ENCODE measurements at regions not wholly inside any gene's neighbourhood (a gene's known extent, or its start where the extent isn't known, plus 50 kb on each side); places are given as distances from the start of the nearest gene placed in this dataset.

DNA sequence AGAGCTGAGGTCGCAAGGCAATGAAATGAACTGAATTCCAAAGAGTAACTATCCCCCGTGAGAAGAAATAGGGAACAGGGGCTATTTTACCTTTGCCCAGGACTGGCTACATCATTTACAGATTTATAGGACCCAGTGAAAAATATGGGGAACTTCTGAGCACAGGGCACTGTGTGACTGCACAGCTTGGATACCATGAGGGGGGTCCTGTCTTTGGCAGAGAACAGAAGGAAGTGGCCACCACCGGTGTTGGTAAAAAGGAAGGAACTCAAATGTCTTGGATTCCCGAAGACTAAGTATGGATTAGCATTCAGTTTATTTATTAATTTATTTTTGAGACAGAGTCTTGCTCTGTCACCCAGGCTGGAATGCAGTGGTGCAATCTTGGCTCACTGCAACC lies 119.6 kb downstream of the B3GNT2 start:
- intact Hi-C loops (cut with micrococcal nuclease): loop anchor here (2.0 kb wide), 1 partner anchor 121 kb away; no protein-coding TSS in a partner anchor
- Histone ChIP-seq H3K79me2 (ENCODE audit: control insufficient read depth, insufficient read depth, low read length) (no peaks in the 10 kb centered on the region), H2AFZ (ENCODE audit: insufficient read depth, low read depth, low read length, poor library complexity, severe bottlenecking) (no peak overlapping the region), H3K4me2 (replicated peaks; ENCODE audit: low read depth, low read length, poor library complexity, severe bottlenecking) (no peak overlapping the region), H3K4me1 (ENCODE audit: control insufficient read depth in 2 of 2, insufficient read depth in 2 of 2, low read length in 2 of 2) (peaks cover 52 to 63% of the 10 kb centered on the region in 2 donors), H3K27me3 (replicated peaks in 1 of 4; ENCODE audit: control extremely low read depth in 1 of 4, control insufficient read depth in 3 of 4, insufficient read depth in 4 of 4, low read length in 3 of 4) (no peaks in the 10 kb centered on the region), H3K4me3 (ENCODE audit: control extremely low read depth in 1 of 5, extremely low read depth in 1 of 5, insufficient read depth in 1 of 5, low read depth in 2 of 5, low read length in 4 of 5) (no peak overlapping the region), H4K20me1 (ENCODE audit: control insufficient read depth, insufficient read depth, low read length, poor library complexity, severe bottlenecking) (no peaks in the 10 kb centered on the region), H3K9me3 (ENCODE audit: control extremely low read depth in 1 of 3, control insufficient read depth in 2 of 3, insufficient read depth in 1 of 3, low read length in 2 of 3) (no peaks in the 10 kb centered on the region), H3K9ac (ENCODE audit: low read length) (no peak overlapping the region), H3K36me3 (replicated peaks in 1 of 2; ENCODE audit: control extremely low read depth in 1 of 2, control insufficient read depth in 1 of 2, extremely low read depth in 1 of 2, insufficient read depth in 2 of 2, low read length in 1 of 2) (no peaks in the 10 kb centered on the region), H3K27ac (ENCODE audit: low read length in 2 of 2) (no peak overlapping the region)
- WGBS (ENCODE audit: insufficient coverage): no CpG with 5 or more reads among the region's 4 CpGs
- POLR2A ChIA-PET: interaction anchor here (0.7 kb wide), 1 partner anchor 9 kb away, joined by 8 read pairs; no protein-coding TSS in a partner anchor
- Mint-ChIP-seq H3K27me3 (no peaks in the 10 kb centered on the region), H3K4me1 (peaks cover 50% of the 10 kb centered on the region), H3K4me3 (no peak overlapping the region), H3K9me3 (ENCODE audit: insufficient read depth) (no peaks in the 10 kb centered on the region), H3K27ac (peak overlapping the region; percentile 26)
- ATAC-seq (ENCODE audit: low read depth): no peak
- no peak for TF ChIP-seq EZH2 (IDR thresholded peaks at IDR 0.05; ENCODE audit: borderline replicate concordance, insufficient read depth, low read depth, low read length, poor library complexity, severe bottlenecking)
- TF ChIP-seq, protein P1, sequence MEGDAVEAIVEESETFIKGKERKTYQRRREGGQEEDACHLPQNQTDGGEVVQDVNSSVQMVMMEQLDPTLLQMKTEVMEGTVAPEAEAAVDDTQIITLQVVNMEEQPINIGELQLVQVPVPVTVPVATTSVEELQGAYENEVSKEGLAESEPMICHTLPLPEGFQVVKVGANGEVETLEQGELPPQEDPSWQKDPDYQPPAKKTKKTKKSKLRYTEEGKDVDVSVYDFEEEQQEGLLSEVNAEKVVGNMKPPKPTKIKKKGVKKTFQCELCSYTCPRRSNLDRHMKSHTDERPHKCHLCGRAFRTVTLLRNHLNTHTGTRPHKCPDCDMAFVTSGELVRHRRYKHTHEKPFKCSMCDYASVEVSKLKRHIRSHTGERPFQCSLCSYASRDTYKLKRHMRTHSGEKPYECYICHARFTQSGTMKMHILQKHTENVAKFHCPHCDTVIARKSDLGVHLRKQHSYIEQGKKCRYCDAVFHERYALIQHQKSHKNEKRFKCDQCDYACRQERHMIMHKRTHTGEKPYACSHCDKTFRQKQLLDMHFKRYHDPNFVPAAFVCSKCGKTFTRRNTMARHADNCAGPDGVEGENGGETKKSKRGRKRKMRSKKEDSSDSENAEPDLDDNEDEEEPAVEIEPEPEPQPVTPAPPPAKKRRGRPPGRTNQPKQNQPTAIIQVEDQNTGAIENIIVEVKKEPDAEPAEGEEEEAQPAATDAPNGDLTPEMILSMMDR (IDR thresholded peaks at IDR 0.05): no peak
- no peak for DNase-seq
- CTCF ChIA-PET: no interaction called here

DNA sequence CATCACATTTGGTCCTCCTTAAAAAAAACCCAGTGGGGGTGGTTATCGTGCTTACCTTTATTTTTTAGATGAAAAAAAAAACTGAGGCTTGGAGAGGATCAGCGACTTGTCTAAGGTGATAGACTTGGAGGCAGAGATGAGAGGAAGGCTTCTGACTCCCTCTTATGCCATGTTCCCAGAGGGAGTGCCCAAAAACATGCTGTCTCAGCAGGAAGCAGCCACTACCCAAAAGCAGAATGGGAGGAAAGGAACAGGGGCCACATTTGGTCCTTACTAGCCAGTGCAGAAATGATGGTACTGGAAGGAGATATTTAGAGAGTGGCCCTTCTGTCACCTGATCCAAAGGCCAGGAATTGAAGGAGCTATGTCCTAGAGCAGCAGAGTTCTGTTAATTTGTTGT lies 118.4 kb downstream of the B3GNT2 start:
- Histone ChIP-seq H3K27ac (ENCODE audit: low read length in 2 of 2) (peak overlapping the region; percentile 61 to 75), H3K9me3 (ENCODE audit: control extremely low read depth in 1 of 3, control insufficient read depth in 2 of 3, insufficient read depth in 1 of 3, low read length in 2 of 3) (no peaks in the 10 kb centered on the region), H3K36me3 (replicated peaks in 1 of 2; ENCODE audit: control extremely low read depth in 1 of 2, control insufficient read depth in 1 of 2, extremely low read depth in 1 of 2, insufficient read depth in 2 of 2, low read length in 1 of 2) (no peaks in the 10 kb centered on the region), H4K20me1 (ENCODE audit: control insufficient read depth, insufficient read depth, low read length, poor library complexity, severe bottlenecking) (no peaks in the 10 kb centered on the region), H3K27me3 (replicated peaks in 1 of 4; ENCODE audit: control extremely low read depth in 1 of 4, control insufficient read depth in 3 of 4, insufficient read depth in 4 of 4, low read length in 3 of 4) (no peaks in the 10 kb centered on the region), H3K4me2 (replicated peaks; ENCODE audit: low read depth, low read length, poor library complexity, severe bottlenecking) (peak overlapping the region; percentile 72), H3K4me3 (ENCODE audit: control extremely low read depth in 1 of 5, extremely low read depth in 1 of 5, insufficient read depth in 1 of 5, low read depth in 2 of 5, low read length in 4 of 5) (peak overlapping the region in 4 of 5 experiments; percentile 1 to 50 (median 24)), H3K9ac (ENCODE audit: low read length) (peak overlapping the region; percentile 47), H3K79me2 (ENCODE audit: control insufficient read depth, insufficient read depth, low read length) (no peaks in the 10 kb centered on the region), H2AFZ (ENCODE audit: insufficient read depth, low read depth, low read length, poor library complexity, severe bottlenecking) (peak overlapping the region; percentile 39), H3K4me1 (ENCODE audit: control insufficient read depth in 2 of 2, insufficient read depth in 2 of 2, low read length in 2 of 2) (peaks cover 59 to 68% of the 10 kb centered on the region in 2 donors)
- ChIA-PET POLR2A (no interaction called here), CTCF (interaction anchor here (0.7 to 1.2 kb wide), 5 partner anchors 12 to 397 kb away, joined by 3 to 5 read pairs (median 3); no protein-coding TSS in a partner anchor)
- TF ChIP-seq EZH2 (IDR thresholded peaks at IDR 0.05; ENCODE audit: borderline replicate concordance, insufficient read depth, low read depth, low read length, poor library complexity, severe bottlenecking): no peak
- TF ChIP-seq, protein P1 (IDR thresholded peaks at IDR 0.05): no peak
- 0% methylated on average over 1 of the region's 2 CpGs for WGBS (ENCODE audit: insufficient coverage)
- Mint-ChIP-seq H3K27ac (peak overlapping the region; percentile 85), H3K4me1 (peaks cover 61% of the 10 kb centered on the region), H3K9me3 (ENCODE audit: insufficient read depth) (no peaks in the 10 kb centered on the region), H3K27me3 (no peaks in the 10 kb centered on the region), H3K4me3 (peak overlapping the region; percentile 70)
- intact Hi-C loops (cut with micrococcal nuclease): loop anchor here (2.0 kb wide), 1 partner anchor 119 kb away; no protein-coding TSS in a partner anchor
- ATAC-seq (ENCODE audit: low read depth): no peak
- DNase-seq: no peak

Data from B cell (primary cell).